Esophagus muscularis mucosa (tissue), 3 donors: ENCODE measurements at regions not wholly inside any gene's neighbourhood (a gene's known extent, or its start where the extent isn't known, plus 50 kb on each side); places are given as distances from the start of the nearest gene placed in this dataset.

ENCODE experiments used
- CTCF ChIP-seq, 3 experiments: fragments of 200-600 bp in 2 of 3; fragments of 450-650 bp in 1 of 3; sonication (generic) in 2 of 3; IDR thresholded peaks; one replicate each; pipeline ENCODE4 v1.5.1; 2017 to 2019; ENCODE audit warnings: antibody characterized with exemption in 3 of 3, mild to moderate bottlenecking in 2 of 3, moderate library complexity in 1 of 3
- EP300 ChIP-seq: sonication (generic); formaldehyde crosslinking; IDR thresholded peaks from one replicate; pipeline ENCODE4 v1.6.1; 2017; ENCODE audit warnings: antibody characterized with exemption

GRCh38 chr9:73006986-73007385 lies 54.1 kb upstream of the ALDH1A1 start:
- TF ChIP-seq CTCF (IDR thresholded peaks at IDR 0.05): no peak
- TF ChIP-seq EP300: no peak
